Fibroblast of pulmonary artery (primary cell): ENCODE measurements at regions not wholly inside any gene's neighbourhood (a gene's known extent, or its start where the extent isn't known, plus 50 kb on each side); places are given as distances from the start of the nearest gene placed in this dataset.

ENCODE experiments used
- DNase-seq: peaks from one replicate; pipeline ENCODE4 v3.0.0-alpha.2; 2010; ENCODE audit warnings: low read depth
- H3K4me3 ChIP-seq: replicated peaks from 2 replicates; pipeline ENCODE4 v1.5.1; 2011; ENCODE audit warnings: low read depth, mild to moderate bottlenecking, control low read depth, low read length, moderate library complexity
- TF ChIP-seq, protein P1 (sequence below): IDR thresholded peaks from 2 replicates; pipeline ENCODE4 v1.5.1; 2011; ENCODE audit warnings: mild to moderate bottlenecking, control low read depth, low read length, inconsistent platforms; ENCODE audit errors: missing control alignments

DNA sequence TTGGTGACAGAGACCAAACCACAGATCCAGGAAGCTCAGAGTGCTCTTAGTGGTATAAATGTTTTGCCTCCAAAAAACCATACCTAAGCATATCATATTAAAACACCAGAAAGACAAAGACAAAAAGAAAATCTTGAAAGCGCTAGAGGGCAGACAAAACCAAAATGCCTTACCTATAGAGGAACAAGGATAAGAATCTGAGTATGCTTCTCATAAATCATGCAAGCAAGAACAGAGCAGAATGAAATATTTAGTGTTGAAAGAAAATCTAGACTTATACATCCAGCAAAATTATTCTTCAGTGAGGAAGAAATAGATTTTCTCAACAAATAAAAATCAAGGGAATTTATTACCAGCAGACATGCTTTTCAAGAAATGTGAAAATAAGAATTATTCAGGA lies 941.0 kb upstream of the INTU start:
- no peak for DNase-seq

DNA sequence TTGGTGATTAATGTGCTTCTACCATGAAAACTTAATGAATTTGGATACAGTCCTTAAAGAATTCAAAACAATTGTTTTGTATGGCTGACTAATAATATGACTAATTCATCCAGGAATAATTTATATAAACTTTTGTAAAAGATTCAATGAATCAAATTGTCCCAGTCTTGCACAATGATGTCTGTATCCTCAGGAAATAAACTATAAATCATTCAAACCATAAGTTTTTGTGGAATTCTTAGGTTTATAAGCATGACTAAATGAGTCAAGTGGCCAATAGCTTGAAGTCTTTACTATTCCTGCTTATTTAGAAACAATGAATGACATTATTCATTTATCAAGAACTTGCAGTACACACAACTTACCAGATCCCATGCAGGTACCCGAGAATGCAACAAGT lies 935.0 kb upstream of the INTU start:
- H3K4me3 ChIP-seq, result no peak overlapping the region
- peak; percentile 62 for DNase-seq
- TF ChIP-seq, protein P1, sequence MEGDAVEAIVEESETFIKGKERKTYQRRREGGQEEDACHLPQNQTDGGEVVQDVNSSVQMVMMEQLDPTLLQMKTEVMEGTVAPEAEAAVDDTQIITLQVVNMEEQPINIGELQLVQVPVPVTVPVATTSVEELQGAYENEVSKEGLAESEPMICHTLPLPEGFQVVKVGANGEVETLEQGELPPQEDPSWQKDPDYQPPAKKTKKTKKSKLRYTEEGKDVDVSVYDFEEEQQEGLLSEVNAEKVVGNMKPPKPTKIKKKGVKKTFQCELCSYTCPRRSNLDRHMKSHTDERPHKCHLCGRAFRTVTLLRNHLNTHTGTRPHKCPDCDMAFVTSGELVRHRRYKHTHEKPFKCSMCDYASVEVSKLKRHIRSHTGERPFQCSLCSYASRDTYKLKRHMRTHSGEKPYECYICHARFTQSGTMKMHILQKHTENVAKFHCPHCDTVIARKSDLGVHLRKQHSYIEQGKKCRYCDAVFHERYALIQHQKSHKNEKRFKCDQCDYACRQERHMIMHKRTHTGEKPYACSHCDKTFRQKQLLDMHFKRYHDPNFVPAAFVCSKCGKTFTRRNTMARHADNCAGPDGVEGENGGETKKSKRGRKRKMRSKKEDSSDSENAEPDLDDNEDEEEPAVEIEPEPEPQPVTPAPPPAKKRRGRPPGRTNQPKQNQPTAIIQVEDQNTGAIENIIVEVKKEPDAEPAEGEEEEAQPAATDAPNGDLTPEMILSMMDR, result no peak

More for the DNA sequence above, 941.0 kb upstream of the INTU start:
- TF ChIP-seq, protein P1, result no peak
- H3K4me3 ChIP-seq, result no peak overlapping the region

DNA sequence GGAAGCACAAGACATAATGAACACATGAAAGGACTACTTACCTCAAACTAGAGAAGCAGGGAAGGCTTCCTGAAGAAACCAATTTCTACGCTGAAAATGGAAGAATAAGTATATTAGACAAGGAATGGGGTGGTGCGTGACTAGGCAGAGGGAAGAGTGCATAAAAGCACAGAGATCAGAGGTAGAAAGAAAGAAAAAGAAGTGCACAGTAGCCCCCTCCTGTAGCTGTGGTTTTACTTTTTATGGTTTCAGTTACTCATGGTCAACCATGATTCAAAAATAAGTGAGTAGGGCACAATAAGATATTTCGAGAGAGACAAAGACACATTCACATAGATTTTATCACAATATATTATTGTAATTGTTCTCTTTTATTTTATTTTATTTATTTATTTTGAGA lies 934.5 kb upstream of the INTU start:
- no peak overlapping the region for H3K4me3 ChIP-seq
- TF ChIP-seq, protein P1, result no peak
- DNase-seq, result no peak

DNA sequence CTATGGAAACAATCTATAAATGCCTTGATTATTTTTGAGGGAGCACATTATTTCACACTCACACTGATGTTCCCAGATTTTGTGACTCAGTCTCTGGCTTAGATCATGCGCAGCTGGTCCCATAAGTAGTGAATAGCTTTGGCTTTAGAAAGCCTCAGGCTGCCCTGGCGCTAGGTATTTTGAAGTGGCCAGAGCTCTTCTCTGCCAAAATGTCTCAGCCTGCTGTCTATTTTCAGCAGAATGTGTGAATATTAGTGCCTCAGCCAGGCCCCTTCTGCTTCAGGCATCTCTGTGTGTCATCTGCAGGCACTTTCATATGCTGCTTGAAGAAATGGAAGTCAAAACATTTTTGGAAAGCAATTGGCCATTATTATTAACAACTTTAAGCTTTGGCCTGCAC lies 931.0 kb upstream of the INTU start:
- peak; percentile 23 for DNase-seq
- TF ChIP-seq, protein P1, result no peak
- H3K4me3 ChIP-seq, result no peak overlapping the region

DNA sequence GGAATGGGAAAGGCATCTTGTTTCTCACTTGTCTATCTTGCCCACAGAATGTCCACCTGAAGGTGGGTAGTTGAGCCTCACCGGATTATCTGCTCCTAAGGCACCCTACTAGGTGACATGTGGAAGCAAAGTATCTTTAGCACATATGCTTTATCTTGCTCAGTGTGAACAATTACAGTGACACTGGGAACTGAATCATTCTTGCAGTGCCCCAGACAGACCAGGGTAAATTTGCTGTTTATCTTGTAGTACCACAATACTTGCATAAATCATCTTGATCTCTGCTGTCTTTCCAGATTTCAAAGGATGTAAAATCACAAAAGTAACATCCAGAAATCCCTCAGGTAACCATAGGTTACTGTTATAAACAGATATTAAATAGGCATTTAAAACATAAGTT lies 930.0 kb upstream of the INTU start:
- no peak for DNase-seq
- H3K4me3 ChIP-seq, result no peak overlapping the region
- TF ChIP-seq, protein P1, result no peak

DNA sequence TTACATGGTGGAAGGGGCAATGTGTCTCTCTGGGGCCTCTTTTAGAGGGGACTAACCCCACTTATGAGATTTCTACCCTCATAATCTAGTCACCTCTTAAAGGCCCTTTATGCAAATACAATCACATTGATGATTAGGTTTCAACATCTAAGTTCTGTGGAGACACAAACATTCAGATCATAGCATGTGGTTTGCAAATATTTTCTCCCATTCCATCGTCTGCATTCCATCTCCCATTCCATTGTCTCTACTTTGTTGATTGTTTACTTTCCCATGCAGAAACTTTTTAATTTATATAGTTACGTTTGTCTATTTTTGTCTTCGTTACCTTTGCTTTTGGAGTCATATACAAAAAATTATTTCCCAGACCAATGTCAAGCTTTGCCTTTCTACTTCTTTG lies 927.5 kb upstream of the INTU start:
- DNase-seq, result peak; percentile 54
- TF ChIP-seq, protein P1, result no peak
- no peak overlapping the region for H3K4me3 ChIP-seq

DNA sequence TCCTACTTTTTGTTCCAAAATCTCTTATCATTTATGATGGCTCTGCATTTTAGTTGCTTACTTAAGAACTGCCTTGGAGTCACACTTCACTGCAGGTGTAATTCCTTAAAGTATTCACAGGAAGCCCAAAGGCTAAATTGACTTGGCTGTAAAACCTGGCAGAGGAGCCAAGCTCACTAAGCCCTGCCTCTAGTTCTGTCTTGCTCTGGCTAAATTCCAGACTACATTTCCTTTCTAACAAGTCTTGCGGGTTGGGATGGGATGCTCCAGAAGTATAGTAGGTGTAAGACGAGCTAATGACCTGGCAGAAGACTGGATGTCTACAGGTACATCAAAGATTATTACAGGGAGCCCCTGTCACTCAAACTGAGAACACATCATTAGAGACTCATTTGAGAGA lies 924.0 kb upstream of the INTU start:
- no peak overlapping the region for H3K4me3 ChIP-seq
- TF ChIP-seq, protein P1, result no peak
- DNase-seq, result no peak
